OCI-LY3 (cell line): ENCODE measurements at regions not wholly inside any gene's neighbourhood (a gene's known extent, or its start where the extent isn't known, plus 50 kb on each side); places are given as distances from the start of the nearest gene placed in this dataset.

Source experiments
- H2AFZ ChIP-seq: fragments of 200-600, 300-600 bp; shearing (Covaris generic); 2 replicates; pipeline ENCODE4 v1.6.0; 2014; ENCODE audit warnings: antibody characterized with exemption, low read depth, low read length
- H3K27ac ChIP-seq: fragments of 200-600, 300-600 bp; sonication (generic); 2 replicates; pipeline ENCODE4 v1.5.1; 2014; ENCODE audit warnings: mild to moderate bottlenecking, low read length, moderate library complexity, mixed read lengths
- H3K27me3 ChIP-seq: fragments of 200-600, 300-600 bp; sonication (generic); 2 replicates; pipeline ENCODE4 v1.6.1; 2014; ENCODE audit warnings: low read depth, low read length, mixed read lengths
- H3K36me3 ChIP-seq: fragments of 200-600, 300-600 bp; sonication (generic); replicated peaks from 2 replicates; pipeline ENCODE3; 2014; ENCODE audit warnings: low read depth, low read length, mixed read lengths
- H3K4me1 ChIP-seq: fragments of 300-600, 200-600 bp; sonication (generic); 2 replicates; pipeline ENCODE4 v1.6.1; 2014; ENCODE audit warnings: low read length, mixed read lengths
- H3K4me2 ChIP-seq: fragments of 200-600, 300-600 bp; sonication (generic); 2 replicates; pipeline ENCODE4 v1.6.1; 2014; ENCODE audit warnings: low read length, mixed read lengths
- H3K4me3 ChIP-seq: fragments of 300-600, 200-600 bp; sonication (generic); 2 replicates; pipeline ENCODE4 v1.5.1; 2014; ENCODE audit warnings: antibody characterized with exemption, mild to moderate bottlenecking, low read length, moderate library complexity
- H3K79me2 ChIP-seq: fragments of 300-600, 200-600 bp; shearing (Covaris generic); 2 replicates; pipeline ENCODE4 v1.6.1; 2014; ENCODE audit warnings: mild to moderate bottlenecking, low read length, mixed read lengths
- H3K9ac ChIP-seq: fragments of 300-600, 200-600 bp; shearing (Covaris generic); 2 replicates; pipeline ENCODE4 v1.6.0; 2014; ENCODE audit warnings: mild to moderate bottlenecking, low read length, moderate library complexity
- H3K9me3 ChIP-seq: fragments of 200-600, 300-600 bp; shearing (Covaris generic); 2 replicates; pipeline ENCODE4 v1.6.1; 2014; ENCODE audit warnings: low read length, mixed read lengths; ENCODE audit not compliant: insufficient read depth
- H4K20me1 ChIP-seq: fragments of 200-600, 300-600 bp; sonication (generic); 2 replicates; pipeline ENCODE4 v1.6.1; 2016; ENCODE audit warnings: low read length, mixed read lengths; ENCODE audit not compliant: insufficient read depth
- CTCF ChIP-seq: fragments of 200-600, 300-600 bp; sonication (generic); IDR thresholded peaks from 2 replicates; pipeline ENCODE4 v1.5.1; 2014; ENCODE audit warnings: antibody characterized with exemption, low read length, low read depth
- EZH2phosphoT487 ChIP-seq: fragments of 200-600 bp; shearing (Covaris generic); IDR thresholded peaks from 2 replicates; pipeline ENCODE4 v1.6.1; 2018; ENCODE audit warnings: antibody characterized with exemption, mixed run types, low read depth

- no peak overlapping the region for H3K9ac ChIP-seq
- TF ChIP-seq CTCF = no peak
- no peak for TF ChIP-seq EZH2phosphoT487
- H3K4me1 ChIP-seq = peaks cover 43% of the 10 kb centered on the region
- H3K79me2 ChIP-seq = no peaks in the 10 kb centered on the region
- no peaks in the 10 kb centered on the region for H3K9me3 ChIP-seq
- no peaks in the 10 kb centered on the region for H3K36me3 ChIP-seq
- H3K4me2 ChIP-seq = no peak overlapping the region
- H4K20me1 ChIP-seq = no peaks in the 10 kb centered on the region
- H2AFZ ChIP-seq = no peak overlapping the region
- peaks cover 29% of the 10 kb centered on the region for H3K27me3 ChIP-seq
- H3K27ac ChIP-seq = no peak overlapping the region
- no peak overlapping the region for H3K4me3 ChIP-seq
These were observed 134.4 kb upstream of the ZC3H12C start for GRCh38 chr11:109958821-109959166.

- no peak overlapping the region for H2AFZ ChIP-seq
- peaks cover 19% of the 10 kb centered on the region for H3K27me3 ChIP-seq
- H3K79me2 ChIP-seq = no peaks in the 10 kb centered on the region
- H3K4me1 ChIP-seq = peaks cover 24% of the 10 kb centered on the region
- TF ChIP-seq CTCF (no peak), EZH2phosphoT487 (no peak)
- no peaks in the 10 kb centered on the region for H3K9me3 ChIP-seq
- no peak overlapping the region for H3K9ac ChIP-seq
- H3K4me3 ChIP-seq = no peak overlapping the region
- no peaks in the 10 kb centered on the region for H4K20me1 ChIP-seq
- no peak overlapping the region for H3K4me2 ChIP-seq
- no peaks in the 10 kb centered on the region for H3K36me3 ChIP-seq
- H3K27ac ChIP-seq = no peak overlapping the region
These were observed 132.4 kb upstream of the ZC3H12C start for GRCh38 chr11:109960831-109961230.

- H4K20me1 ChIP-seq = no peaks in the 10 kb centered on the region
- H3K4me2 ChIP-seq = no peak overlapping the region
- H3K4me3 ChIP-seq = no peak overlapping the region
- H3K36me3 ChIP-seq = no peaks in the 10 kb centered on the region
- H3K27me3 ChIP-seq = peaks cover 19% of the 10 kb centered on the region
- no peak for TF ChIP-seq EZH2phosphoT487
- no peak for TF ChIP-seq CTCF
- no peaks in the 10 kb centered on the region for H3K9me3 ChIP-seq
- H2AFZ ChIP-seq = no peak overlapping the region
- no peak overlapping the region for H3K27ac ChIP-seq
- H3K79me2 ChIP-seq = no peaks in the 10 kb centered on the region
- H3K4me1 ChIP-seq = peaks cover 19% of the 10 kb centered on the region
- H3K9ac ChIP-seq = no peak overlapping the region
These were observed 131.9 kb upstream of the ZC3H12C start for GRCh38 chr11:109961261-109961660.

GRCh38 chr11:109963101-109963500 is 130.1 kb upstream of the ZC3H12C start:
- Histone ChIP-seq H3K4me2 (no peak overlapping the region), H3K4me3 (no peak overlapping the region), H3K27ac (no peak overlapping the region), H3K4me1 (peaks cover 10% of the 10 kb centered on the region), H3K36me3 (no peaks in the 10 kb centered on the region), H3K9ac (no peak overlapping the region), H3K27me3 (peaks cover 13% of the 10 kb centered on the region), H4K20me1 (no peaks in the 10 kb centered on the region), H2AFZ (no peak overlapping the region), H3K79me2 (no peaks in the 10 kb centered on the region), H3K9me3 (no peaks in the 10 kb centered on the region)
- no peak for TF ChIP-seq CTCF
- TF ChIP-seq EZH2phosphoT487 = no peak
